ENCODE measurements at regions not wholly inside any gene's neighbourhood (a gene's known extent, or its start where the extent isn't known, plus 50 kb on each side); places are given as distances from the start of the nearest gene placed in this dataset.
A peak's percentile ranks its signal among the peaks of the same experiment; 100 is the strongest.
"Not testable (repeated sequence)": the region's sequence is repeated elsewhere in the genome, so short reads cannot be mapped to it uniquely, and the experiment has no call there.

DNA sequence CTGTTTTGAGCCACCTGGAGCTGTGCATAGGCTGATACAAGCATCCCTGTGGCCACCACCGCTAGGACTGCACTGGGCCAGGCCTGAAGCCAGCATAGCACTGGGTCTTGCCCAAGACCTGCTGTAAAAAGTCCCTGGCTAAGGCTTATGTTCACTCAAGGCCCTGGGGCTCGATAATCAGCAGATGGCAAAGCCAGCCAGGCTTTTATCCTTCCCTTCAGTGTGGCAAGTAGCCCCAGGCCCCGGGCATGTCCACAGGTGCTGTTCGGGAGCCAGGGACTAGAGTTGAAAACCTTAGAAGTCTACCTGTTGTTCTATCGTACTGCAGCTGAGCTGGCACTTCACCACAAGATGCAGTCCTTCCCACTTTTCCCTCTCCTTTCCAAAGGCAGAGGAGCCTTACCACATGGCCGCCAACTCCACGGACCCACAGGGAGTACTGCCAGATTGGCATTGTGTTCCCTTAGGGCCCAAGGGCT, 226.4 kb upstream of the ZNF217 start:
- DNase-seq (ENCODE audit: low spot score): no peak
- FAIRE-seq: no peak

DNA sequence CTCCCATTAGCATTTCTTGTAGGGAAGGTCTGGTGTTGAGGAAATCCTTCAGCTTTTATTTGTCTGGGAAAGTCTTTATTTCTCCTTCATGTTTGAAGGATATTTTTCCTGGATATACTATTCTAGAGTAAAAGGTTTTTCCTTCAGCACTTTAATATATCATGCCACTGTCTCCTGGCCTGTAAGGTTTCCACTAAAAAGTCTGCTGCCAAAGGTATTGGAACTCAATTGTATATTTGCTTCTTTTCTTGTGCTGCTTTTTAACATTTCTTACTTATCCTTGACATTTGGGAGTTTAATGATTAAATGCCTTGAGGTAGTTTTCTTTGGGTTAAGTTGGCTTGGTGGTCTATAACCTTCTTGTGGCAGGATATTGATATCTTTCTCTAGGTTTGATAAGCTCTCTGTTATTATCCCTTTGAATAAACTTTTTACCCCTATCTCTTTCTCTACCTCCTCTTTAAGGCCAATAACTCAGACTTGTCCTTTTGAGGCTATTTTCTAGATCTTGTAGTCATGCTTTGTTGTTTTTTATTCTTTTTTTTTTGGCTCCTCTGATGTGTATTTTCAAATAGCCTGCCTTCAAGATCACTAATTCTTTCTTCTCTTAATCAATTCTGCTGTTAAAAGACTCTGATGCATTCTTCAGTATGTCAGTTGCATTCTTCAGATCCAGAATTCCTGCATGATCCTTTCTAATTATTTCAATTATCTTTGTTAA, 225.0 kb upstream of the ZNF217 start:
- no peak for FAIRE-seq
- DNase-seq (ENCODE audit: low spot score): no peak

DNA sequence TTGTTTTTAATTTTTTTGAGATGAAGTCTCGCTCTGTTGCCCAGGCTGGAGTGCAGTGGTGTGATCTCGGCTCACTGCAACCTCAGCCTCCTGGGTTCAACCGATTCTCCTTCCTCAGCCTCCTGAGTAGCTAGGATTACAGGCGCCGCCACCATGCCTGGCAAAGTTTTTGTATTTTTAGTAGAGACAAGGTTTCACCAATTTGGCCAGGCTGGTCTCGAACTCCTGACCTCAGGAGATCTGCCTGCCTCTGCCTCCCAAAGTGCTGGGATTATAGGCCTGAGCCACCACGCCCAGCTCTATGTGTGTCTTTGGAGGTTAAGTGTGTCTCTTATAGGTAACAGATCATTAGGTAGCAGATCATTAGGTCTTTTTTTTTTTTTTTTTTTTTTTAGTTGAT, 223.9 kb upstream of the ZNF217 start:
- FAIRE-seq; DNase-seq (ENCODE audit: low spot score): not testable (repeated sequence)

DNA sequence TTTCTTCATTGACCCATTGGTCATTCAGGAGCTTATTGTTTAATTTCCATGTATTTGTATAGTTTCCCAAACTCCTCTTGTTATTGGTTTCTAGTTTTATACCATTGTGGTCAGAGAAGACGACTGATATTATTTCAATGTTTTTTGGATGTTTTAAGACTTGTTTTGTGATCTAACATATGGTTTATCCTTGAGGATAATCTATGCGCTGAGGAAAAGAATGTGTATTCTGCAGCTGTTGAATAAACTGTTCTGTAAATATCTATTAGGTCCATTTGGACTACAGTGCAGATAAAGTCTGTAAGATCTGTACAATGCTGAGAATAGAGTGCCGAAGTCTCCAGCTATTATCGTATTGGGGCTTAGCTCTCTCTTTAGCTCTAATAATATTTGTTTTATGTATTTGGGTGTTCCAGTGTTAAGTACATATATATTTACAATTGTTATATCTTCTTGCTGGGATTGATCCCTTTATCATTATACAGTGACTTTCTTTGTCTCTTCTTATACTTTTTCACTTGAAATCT, 223.3 kb upstream of the ZNF217 start:
- DNase-seq (ENCODE audit: low spot score) (no peak), FAIRE-seq (no peak)

DNA sequence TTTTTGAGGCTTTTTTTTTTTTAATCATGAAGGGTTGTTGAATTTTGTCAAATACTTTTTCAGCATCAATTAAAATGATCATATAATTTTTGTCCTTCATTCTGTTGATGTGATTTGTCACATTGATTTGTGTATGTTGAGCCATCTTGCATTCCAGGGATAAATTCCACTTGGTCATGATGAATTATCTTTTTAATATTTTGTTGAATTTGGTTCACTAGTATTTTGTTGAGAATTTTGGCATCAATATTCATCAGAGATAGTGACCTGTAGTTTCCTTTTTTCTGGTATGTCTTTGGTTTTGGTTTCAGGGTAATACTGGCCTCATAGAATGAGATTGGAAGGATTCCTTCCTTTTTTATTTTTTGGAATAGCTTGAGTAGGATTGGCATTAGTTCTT, 221.9 kb upstream of the ZNF217 start:
- no peak for FAIRE-seq
- DNase-seq (ENCODE audit: low spot score): no peak

DNA sequence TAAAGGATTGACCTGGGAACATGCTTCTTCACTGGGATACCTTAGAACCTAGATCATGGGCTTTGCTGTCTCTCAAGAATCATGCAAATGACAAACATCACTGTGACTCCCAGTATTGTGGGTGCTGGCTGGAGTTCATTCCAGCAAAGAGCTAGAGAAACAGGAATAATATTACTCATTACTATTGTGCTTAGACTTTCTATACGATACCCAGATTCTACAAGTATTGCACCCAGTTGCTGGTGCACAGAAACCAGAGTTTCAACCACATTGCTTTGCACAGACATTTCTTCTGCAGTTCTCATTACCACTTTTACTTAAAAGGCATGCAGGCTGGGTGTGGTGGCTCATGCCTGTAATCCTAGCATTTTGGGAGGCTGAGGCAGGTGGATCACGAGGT, 220.4 kb upstream of the ZNF217 start:
- no peak for DNase-seq (ENCODE audit: low spot score)
- no peak for FAIRE-seq

DNA sequence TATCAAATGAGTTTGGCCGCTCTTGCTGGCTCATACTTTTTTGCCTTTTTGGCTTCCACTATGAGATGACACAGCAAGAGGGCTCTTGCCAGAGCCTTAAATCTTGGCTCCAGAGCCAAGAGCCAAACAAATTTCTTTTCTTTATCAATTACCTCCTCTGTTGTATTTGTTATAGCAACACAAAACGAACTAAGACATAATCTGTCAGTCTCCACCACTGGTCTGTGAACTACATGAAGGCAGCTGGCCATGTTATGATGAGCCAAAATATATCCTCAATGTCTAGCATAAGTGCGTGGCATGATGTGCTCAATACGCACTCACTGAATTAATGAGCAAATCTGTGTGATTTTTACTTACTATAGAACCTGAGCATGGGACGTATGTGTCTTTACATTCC, 220.0 kb upstream of the ZNF217 start:
- DNase-seq (ENCODE audit: low spot score) (no peak), FAIRE-seq (peak; percentile 65)

DNA sequence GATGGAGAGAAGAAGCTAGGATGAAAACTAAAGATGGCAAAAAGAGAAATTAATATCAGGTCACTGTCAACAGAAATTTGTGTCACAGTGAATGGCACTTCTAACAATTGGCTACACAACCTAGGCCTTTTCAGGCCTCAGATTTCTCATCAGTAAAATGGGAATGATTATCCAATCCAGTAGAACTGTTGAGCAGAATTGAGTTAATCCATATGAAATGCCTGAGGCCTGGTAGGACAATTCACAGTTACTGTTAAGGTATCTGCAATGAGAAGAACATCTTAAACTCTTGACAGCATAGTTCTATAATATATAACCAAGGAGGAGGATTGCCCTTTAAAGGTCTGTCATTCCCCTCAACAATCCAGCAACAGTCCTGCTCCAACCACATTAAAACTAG, 217.9 kb upstream of the ZNF217 start:
- FAIRE-seq: no peak
- DNase-seq (ENCODE audit: low spot score): no peak

DNA sequence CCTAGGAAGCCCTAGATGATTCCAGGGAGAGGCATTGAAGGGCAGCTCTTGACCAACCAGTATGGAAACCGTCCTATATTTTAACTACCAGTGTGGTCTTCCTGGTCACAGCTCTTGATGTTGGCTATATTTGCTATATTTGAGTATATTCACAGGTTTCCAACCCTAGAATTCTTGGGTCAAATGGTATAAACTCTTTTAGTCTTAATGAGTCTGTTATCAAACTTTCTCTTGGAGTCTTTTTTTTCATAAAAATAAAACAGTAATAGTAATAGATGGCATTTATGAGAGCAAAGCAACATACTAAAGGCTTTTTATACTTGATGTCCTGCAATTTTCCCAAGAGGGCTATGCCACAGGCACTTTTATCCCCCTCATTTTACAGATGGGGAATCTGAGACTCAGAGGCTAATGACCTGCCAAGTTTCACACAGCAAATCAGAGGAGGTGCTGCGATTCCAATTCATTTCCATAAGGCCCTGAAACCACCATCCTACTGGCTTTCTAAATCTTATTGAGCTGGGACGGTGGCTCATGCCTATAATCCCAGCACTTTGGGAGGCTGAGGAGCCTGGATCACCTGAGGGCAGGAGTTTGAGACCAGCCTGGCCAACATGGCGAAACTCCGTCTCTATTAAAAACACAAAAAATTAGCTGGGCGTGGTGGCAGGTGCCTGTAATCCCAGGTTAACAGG, 217.2 kb upstream of the ZNF217 start:
- FAIRE-seq (no peak), DNase-seq (ENCODE audit: low spot score) (no peak)

DNA sequence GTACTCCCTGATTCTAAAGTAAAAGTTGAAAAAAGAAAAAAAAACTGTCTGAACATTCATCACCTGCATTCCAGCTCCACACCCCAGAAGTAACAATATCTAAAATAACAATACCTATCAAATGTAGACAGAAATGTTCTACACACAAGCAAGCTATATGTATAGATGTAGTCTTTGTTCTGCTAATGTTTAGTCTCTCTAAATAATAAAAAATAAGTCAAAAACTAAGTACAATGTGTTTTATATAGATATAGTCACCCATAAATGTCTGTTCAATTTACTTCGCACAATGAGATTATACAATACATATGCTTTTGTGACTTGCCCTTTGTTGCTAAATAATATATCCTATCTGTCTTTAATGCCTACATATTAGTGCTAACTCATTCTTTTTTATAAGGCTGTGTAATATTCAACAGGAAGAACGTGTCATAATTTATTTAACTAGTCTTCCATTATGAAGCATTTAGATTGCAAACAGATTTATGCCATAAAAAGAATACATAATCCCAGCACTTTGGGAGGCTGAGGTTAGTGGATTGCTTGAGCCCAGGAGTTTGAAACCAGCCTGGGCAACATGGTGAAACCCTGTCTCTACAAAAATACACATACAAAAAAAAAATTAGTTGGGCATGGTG, 216.2 kb upstream of the ZNF217 start:
- FAIRE-seq (no peak), DNase-seq (ENCODE audit: low spot score) (no peak)

DNA sequence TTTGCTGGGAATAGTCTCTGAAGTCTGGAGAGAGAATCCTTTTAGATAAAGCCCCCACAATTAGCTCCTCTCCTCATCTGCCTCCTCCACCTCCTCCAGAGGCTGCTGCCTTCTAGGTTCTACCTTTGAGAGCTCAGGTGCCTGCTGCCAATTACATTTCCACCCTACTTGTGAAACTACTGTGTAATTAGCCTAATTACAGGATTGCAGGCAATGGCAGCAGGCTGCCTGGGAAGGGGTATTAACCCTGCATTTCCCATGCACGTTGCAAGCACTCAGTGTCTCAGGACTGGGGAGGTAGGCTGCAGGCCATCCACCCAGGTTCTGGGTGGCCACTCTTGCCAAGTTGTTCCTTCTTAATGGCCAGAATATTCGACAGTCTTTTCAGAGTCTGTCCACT, 215.6 kb upstream of the ZNF217 start:
- FAIRE-seq: no peak

DNA sequence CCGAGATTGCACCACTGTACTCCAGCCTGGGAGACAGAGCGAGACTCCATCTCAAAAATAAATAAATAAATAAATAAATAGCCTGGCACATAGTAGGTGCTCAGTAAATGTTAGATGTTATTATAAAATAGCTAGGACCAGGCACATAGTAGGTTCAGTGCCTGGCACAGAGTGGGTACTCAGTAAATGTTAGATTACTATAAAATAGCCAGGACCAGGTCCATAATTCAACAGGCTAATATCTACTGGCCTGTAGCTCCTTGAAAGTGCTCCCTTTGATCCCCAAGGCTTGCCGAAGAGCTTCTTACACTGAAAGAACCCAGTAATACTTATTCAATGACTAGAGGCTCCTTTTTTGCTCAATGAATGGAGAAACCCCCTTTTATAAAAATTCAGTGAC, 215.1 kb upstream of the ZNF217 start:
- FAIRE-seq (no peak), DNase-seq (ENCODE audit: low spot score) (no peak)

More for the DNA sequence above, 215.6 kb upstream of the ZNF217 start:
- DNase-seq (ENCODE audit: low spot score): no peak

DNA sequence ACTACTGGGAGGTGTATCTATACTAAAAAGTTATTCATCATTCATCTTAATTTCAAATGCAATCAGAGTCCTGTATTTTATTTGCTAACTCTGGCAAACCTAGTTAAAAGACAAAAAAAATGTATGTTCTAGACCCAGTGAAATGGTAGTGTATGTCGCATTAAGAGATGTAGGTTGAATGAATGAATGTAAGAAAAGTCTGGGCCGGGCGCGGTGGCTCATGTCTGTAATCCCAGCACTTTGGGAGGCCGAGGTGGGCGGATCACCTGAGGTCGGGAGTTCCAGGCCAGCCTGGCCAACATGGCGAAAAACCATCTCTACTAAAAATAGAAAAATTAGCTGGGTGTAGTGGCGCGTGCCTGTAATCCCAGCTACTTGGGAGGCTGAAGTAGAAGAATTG, 214.7 kb upstream of the ZNF217 start:
- FAIRE-seq; DNase-seq (ENCODE audit: low spot score): not testable (repeated sequence)

DNA sequence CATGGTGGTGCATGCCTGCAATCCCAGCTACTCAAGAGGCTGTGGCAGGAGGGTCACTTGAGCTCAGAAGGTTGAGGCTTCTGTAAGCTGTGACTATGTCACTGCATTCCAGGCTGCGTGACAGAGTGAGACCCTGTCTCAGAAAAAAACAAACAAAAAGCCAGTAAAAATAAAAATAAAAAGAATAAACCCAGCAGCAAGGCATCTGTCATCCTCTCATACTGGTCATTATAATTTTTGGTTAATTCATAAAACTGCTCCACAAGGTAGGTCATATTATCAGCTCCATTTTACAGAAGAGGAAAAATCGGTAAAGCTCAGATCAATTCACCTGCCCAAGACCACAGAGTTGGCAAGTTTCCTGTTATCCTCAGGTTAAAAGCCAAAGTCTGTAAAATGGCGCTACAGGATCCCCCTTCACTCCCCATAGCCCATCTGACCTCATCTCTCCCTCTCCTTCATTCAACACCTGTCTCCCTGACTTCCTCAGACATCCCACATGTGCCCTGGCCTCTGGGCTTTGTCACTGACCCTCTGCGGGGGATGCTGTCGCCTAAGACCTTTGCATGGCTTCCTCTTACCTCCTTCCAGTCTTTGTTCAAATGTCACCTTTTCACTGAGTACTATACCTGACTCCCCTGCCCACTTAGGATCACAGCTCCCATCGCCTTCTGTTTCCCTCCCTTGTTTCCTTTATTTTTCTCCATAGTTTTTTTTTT, 213.2 kb upstream of the ZNF217 start:
- FAIRE-seq (no peak), DNase-seq (ENCODE audit: low spot score) (peak; percentile 33)

DNA sequence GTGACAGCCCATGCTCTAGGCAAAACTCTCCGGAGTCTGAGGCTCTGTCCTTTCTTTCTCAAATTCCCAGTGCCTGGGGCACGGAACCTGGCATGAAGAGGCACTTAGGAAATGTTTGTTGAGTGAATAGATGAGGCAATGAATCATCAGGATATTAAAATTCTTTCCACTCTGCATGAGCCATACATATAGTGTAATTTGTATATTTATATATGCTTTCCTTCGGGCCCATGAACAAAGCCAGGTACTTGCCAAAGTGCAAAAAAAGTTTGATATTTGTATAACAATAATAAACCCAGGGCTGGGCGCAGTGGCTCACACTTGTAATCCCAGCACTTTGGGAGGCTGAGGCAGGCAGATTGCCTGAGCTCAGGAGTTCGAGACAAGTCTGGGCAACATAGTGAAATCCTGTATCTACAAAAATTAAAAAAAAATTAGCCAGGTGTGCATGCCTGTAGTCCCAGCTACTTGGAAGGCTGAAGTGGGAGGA, 212.3 kb upstream of the ZNF217 start:
- DNase-seq (ENCODE audit: low spot score) (peak; percentile 72), FAIRE-seq (no peak)

DNA sequence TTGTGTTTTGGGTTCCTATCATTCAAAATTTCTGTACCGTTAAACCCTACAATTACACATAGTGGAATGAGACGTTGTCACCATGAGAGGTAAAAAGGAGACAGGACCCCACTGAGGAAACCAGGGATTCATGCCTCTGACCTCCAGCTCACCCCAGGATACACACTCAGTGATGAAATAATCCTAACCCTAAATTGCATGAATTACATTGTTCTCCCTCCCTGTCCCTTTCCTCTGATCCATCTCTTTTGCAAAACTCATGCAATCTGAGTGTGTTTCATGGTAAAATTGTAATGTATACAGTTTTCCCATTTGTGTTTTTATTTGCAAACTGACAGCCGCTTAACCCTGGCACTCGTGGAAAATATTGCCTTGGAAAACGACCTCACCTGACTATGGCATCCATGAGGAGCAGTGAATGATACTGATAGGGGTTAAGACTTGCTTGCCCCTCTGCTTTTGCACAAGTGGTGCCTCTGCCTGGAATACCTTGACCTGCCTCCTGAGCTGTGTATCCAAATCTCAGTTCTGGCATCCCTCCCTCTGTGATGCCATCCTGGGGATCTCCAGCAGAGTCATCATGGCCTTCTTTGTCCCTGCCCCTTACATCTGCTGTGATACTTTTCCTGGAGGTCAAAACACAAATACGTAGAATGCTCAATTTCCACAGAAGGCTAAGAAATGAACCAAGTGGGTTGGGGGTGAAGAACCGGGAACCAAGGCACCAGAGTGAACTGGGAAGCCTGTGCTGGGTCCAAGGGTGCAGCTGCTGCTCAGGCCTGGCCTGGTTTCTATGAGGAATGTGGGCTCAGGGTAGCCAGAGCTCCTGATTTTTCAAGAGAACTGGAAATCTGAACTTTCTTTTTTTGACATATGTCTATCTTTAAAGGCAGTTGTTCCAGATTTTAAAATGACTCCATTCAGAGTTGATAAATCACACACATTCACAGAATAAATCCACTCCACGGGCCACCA, 211.6 kb upstream of the ZNF217 start:
- DNase-seq (ENCODE audit: low spot score) (peak; percentile 47), FAIRE-seq (no peak)

DNA sequence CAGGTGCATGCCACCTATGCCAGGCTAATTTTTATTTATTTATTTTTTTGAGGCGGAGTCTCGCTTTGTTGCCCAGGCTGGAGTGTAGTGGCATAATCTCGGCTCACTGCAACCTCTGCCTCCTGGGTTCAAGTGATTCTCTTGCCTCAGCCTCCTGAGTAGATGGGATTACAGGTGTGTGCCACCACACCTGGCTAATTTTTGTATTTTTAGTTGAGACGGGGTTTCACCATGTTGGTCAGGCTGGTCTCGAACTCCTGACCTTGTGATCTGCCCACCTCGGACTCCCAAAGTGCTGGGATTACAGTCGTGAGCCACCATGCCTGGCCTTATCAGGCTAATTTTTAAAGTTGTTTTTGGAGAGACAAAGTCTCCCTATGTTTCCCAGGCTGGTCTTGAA, 210.7 kb upstream of the ZNF217 start:
- not testable (repeated sequence) for DNase-seq (ENCODE audit: low spot score); FAIRE-seq

DNA sequence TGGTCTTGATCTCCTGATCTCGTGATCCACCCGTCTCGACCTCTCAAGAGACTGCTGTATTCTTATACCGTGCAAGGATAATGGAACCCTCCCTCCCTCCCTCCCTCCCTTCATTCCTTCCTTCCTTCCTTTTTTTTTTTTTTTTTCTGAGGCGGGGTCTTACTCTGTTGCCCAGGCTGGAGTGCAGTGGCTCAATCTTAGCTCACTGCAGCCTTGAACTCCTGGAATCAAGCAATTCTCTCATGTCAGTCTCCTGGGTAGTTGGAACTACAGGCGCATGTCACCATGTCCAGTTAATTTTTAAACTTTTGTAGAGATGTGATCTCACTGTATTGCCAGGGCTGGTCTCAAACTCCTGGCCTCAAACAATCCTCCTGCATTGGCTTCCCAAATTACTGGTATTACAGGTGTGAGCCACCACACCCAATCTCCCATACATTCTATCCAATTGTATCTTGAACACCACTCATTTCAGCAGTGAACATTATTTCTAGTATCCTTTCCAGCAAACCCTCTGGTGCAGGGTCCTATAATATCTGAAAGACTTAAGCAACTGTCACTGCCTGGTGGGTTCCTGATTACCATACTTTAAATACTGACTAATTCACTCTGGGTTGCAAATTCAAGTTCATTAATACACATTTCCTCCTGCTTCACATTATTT, 210.0 kb upstream of the ZNF217 start:
- no peak for FAIRE-seq

DNA sequence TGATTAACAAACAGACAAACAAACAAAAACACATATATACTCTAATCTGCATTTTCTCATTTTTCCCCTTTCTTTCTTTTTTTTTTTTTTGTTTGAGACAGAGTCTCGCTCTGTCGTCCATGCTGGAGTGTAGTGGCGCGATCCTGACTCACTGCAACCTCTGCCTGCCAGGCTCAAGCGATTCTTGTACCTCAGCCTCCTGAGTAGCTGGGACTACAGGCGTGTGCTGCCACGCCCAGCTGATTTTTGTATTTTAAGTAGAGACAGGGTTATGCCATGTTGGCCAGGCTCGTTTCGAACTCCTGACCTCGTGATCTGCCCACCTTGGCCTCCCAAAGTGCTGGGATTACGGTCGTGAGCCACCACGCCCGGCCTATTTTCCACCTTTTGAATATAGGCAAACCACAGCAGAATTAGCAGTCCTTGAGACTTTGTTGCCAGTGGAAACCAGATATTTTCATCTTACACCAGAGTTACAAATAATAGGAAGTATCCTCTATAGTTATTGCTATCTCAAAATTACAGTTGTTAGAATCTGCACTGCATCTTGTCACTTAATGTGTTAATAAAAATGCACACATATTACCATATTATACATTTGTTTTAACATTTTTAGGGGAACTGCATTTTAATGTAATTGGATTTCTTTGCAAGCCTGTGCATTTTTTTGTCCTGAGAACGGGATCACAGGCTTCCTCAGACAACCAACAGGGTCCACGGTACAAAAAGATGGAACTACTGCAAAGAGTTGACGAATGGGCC, 208.2 kb upstream of the ZNF217 start:
- no peak for FAIRE-seq
- no peak for DNase-seq (ENCODE audit: low spot score)

More for the DNA sequence above, 210.0 kb upstream of the ZNF217 start:
- DNase-seq (ENCODE audit: low spot score): no peak

Data from urothelium cell line (cell line).